DND-41 (cell line): ENCODE measurements at regions not wholly inside any gene's neighbourhood (a gene's known extent, or its start where the extent isn't known, plus 50 kb on each side); places are given as distances from the start of the nearest gene placed in this dataset.
A peak's percentile ranks its signal among the peaks of the same experiment; 100 is the strongest.

Experiments
- ATAC-seq: fragments of 200-7000 bp; cut with Tn5 transposase; 3 replicates; pipeline ENCODE4 v1.9.1; 2021; ENCODE audit warnings: low read depth; ENCODE audit not compliant: insufficient read depth
- DNase-seq: peaks from one replicate; pipeline ENCODE4 v3.0.0-alpha.2; 2020
- H2AFZ ChIP-seq: 2 replicates; pipeline ENCODE4 v1.6.0; 2012; ENCODE audit warnings: low read depth, low read length
- H3K27ac ChIP-seq: 2 replicates; pipeline ENCODE4 v1.5.1; 2012; ENCODE audit warnings: low read length, inconsistent platforms
- H3K27me3 ChIP-seq: fragments of 200-600 bp; sonication (generic); 2 replicates; pipeline ENCODE4 v1.6.0; 2012; ENCODE audit warnings: low read length, mild to moderate bottlenecking, inconsistent platforms; ENCODE audit not compliant: insufficient read depth, poor library complexity
- H3K36me3 ChIP-seq: 2 replicates; pipeline ENCODE4 v1.5.1; 2012; ENCODE audit warnings: low read length, inconsistent platforms; ENCODE audit not compliant: insufficient read depth
- H3K4me1 ChIP-seq: 2 replicates; pipeline ENCODE4 v1.5.1; 2012; ENCODE audit warnings: mild to moderate bottlenecking, low read length; ENCODE audit not compliant: insufficient read depth
- H3K4me2 ChIP-seq: 2 replicates; pipeline ENCODE4 v1.6.0; 2012; ENCODE audit warnings: mild to moderate bottlenecking, moderate library complexity, low read length, inconsistent platforms; ENCODE audit not compliant: insufficient read depth
- H3K4me3 ChIP-seq, 2 experiments: fragments of 200-600 bp in 1 of 2; shearing (Covaris generic) in 1 of 2; 2 replicates each; pipeline ENCODE4 v1.5.1; 2012 to 2016; ENCODE audit warnings: inconsistent platforms in 2 of 2, low read length in 2 of 2, mild to moderate bottlenecking in 2 of 2, low read depth in 1 of 2, moderate library complexity in 1 of 2
- H3K79me2 ChIP-seq: 2 replicates; pipeline ENCODE4 v1.6.0; 2012; ENCODE audit warnings: low read length, inconsistent platforms; ENCODE audit not compliant: insufficient read depth
- H3K9ac ChIP-seq: 2 replicates; pipeline ENCODE4 v1.6.0; 2012; ENCODE audit warnings: low read depth, mild to moderate bottlenecking, inconsistent platforms, low read length, moderate library complexity
- H3K9me3 ChIP-seq: 2 replicates; pipeline ENCODE4 v1.5.1; 2012; ENCODE audit warnings: low read length, moderate library complexity, mild to moderate bottlenecking, inconsistent platforms; ENCODE audit not compliant: insufficient read depth, severe bottlenecking
- H4K20me1 ChIP-seq: 2 replicates; pipeline ENCODE4 v1.6.0; 2012; ENCODE audit warnings: low read length; ENCODE audit not compliant: insufficient read depth
- EZH2 ChIP-seq: IDR thresholded peaks from 3 replicates; pipeline ENCODE4 v1.6.1; 2012; ENCODE audit warnings: borderline replicate concordance, low read depth, mild to moderate bottlenecking, moderate library complexity, low read length, inconsistent platforms; ENCODE audit not compliant: severe bottlenecking
- TF ChIP-seq, protein P1 (sequence below): IDR thresholded peaks from 2 replicates; pipeline ENCODE4 v1.5.1; 2012; ENCODE audit warnings: borderline replicate concordance, low read length, moderate library complexity, mild to moderate bottlenecking; ENCODE audit not compliant: poor library complexity, severe bottlenecking; ENCODE audit errors: extremely low read depth

DNA sequence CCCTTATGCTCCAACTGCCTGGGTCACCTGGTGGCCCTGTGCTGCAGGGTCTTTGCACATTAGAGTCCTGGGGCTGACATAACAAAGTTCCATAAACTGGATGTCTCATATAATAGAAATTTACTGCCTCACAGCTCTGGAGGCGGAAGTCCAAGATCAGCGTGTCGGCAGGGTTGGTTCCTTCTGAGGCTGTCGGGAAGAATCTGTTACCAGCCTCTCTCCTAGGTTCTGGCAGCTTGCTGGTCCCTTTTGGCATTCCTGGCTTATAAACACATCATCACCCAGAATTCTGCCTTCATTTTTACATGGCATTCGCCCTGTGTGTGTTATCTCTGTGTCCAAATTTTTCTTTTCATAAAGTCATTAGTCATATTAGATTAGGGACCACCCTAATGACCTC, 170.5 kb downstream of the NDUFA10 start:
- Histone ChIP-seq H2AFZ (no peak overlapping the region), H3K9me3 (peaks cover 13% of the 10 kb centered on the region), H3K4me2 (no peak overlapping the region), H3K27ac (peak overlapping the region; percentile 25), H3K27me3 (no peaks in the 10 kb centered on the region), H3K4me3 (no peak overlapping the region), H3K79me2 (no peaks in the 10 kb centered on the region), H3K9ac (no peak overlapping the region), H3K4me1 (peaks cover 18% of the 10 kb centered on the region), H4K20me1 (no peaks in the 10 kb centered on the region), H3K36me3 (no peaks in the 10 kb centered on the region)
- DNase-seq (no peak), ATAC-seq (no peak)
- TF ChIP-seq EZH2 = no peak
- TF ChIP-seq, protein P1, sequence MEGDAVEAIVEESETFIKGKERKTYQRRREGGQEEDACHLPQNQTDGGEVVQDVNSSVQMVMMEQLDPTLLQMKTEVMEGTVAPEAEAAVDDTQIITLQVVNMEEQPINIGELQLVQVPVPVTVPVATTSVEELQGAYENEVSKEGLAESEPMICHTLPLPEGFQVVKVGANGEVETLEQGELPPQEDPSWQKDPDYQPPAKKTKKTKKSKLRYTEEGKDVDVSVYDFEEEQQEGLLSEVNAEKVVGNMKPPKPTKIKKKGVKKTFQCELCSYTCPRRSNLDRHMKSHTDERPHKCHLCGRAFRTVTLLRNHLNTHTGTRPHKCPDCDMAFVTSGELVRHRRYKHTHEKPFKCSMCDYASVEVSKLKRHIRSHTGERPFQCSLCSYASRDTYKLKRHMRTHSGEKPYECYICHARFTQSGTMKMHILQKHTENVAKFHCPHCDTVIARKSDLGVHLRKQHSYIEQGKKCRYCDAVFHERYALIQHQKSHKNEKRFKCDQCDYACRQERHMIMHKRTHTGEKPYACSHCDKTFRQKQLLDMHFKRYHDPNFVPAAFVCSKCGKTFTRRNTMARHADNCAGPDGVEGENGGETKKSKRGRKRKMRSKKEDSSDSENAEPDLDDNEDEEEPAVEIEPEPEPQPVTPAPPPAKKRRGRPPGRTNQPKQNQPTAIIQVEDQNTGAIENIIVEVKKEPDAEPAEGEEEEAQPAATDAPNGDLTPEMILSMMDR = no peak

DNA sequence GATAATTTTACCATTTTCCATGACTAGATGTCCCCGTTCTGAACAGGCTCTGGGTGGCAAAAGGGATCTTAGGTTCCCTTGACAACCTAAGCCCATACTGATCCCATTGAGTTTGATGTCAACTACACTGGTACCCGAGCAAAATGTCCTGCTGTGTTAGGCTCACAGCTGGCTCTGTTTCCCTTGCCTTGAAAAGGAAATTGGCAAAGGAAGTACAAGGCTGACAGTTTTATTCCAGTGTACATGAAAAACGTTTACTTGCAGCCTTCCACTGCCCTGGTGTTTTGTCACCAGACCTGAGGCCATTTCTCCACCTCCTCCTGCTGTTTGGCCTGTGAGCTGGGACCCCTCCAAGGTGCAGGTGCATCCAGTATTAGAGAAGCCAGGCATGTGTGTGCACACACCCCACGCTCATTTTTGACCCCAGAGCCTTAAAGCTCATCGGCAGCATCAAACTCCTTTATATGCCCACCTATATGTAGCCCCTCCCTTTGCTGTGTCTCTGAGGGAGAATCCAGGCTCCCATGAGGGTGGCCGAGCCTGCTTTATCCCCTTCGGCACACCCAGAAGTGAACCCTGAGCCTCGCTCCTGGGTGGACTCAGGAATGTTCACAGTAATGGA, 171.3 kb downstream of the NDUFA10 start:
- TF ChIP-seq, protein P1 = no peak
- TF ChIP-seq EZH2 = no peak

DNA sequence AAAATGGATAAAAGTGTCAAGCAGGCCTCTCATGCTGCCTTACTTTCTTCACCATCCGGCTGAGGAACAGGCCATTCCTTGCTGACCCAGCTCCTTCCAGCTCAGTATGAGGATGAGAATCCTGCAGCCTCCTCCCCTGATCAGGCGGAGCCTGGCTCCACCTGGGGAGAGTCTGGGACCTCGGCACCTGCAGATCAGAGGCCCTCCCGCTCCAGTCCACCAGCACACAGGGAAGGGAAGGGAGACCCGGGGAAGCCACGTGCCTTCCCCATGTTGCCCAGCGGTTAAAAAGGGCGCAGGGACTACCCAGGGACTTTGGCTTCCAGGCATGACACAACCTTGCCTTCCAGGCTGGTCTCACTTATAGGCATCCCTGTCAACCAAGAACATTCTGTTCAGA, 172.0 kb downstream of the NDUFA10 start:
- ATAC-seq = no peak
- no peak overlapping the region for H3K9ac ChIP-seq
- TF ChIP-seq, protein P1 = no peak
- TF ChIP-seq EZH2 = no peak

More for the DNA sequence above, 171.3 kb downstream of the NDUFA10 start:
- DNase-seq (no peak), ATAC-seq (peak; percentile 48; the same call in 2 of the 3 replicates)
- Histone ChIP-seq H2AFZ (no peak overlapping the region), H3K4me1 (peaks cover 24% of the 10 kb centered on the region), H3K9me3 (peaks cover 13% of the 10 kb centered on the region), H3K9ac (no peak overlapping the region), H3K27ac (peak overlapping the region; percentile 25), H4K20me1 (no peaks in the 10 kb centered on the region), H3K27me3 (no peaks in the 10 kb centered on the region), H3K4me3 (no peak overlapping the region), H3K79me2 (no peaks in the 10 kb centered on the region), H3K36me3 (no peaks in the 10 kb centered on the region), H3K4me2 (no peak overlapping the region)

DNA sequence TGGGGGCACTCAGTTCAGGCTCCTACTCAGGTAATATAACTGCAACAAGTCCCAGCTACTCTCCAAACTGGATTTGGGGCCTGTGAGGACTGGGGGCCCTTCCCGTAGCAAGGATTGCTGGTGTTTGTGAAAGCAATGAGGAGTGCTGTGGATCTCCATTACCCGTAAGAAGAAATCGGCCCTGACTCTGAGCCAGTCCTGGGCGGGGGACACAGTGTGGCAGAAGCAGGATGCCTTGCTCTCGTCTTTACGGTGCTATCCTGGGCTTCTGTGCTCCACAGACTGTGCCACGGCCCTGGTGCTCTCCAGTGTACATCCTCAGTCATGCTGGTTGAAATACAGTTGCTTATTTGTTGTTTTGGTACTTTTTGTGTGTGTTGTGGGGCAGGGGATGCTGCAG, 172.9 kb downstream of the NDUFA10 start:
- H3K9ac ChIP-seq = no peak overlapping the region
- H3K4me3 ChIP-seq = no peak overlapping the region
- no peaks in the 10 kb centered on the region for H3K79me2 ChIP-seq
- no peak for DNase-seq
- peaks cover 13% of the 10 kb centered on the region for H3K9me3 ChIP-seq
- TF ChIP-seq, protein P1 = no peak
- no peak for TF ChIP-seq EZH2
- H3K27ac ChIP-seq = peak overlapping the region; percentile 9; the same call in 1 of the 2 replicates
- H4K20me1 ChIP-seq = no peaks in the 10 kb centered on the region
- H3K4me1 ChIP-seq = peaks cover 40% of the 10 kb centered on the region
- H3K4me2 ChIP-seq = no peak overlapping the region
- ATAC-seq = no peak
- no peaks in the 10 kb centered on the region for H3K27me3 ChIP-seq
- no peak overlapping the region for H2AFZ ChIP-seq
- H3K36me3 ChIP-seq = no peaks in the 10 kb centered on the region

More for the DNA sequence above, 172.0 kb downstream of the NDUFA10 start:
- no peak overlapping the region for H3K4me2 ChIP-seq
- DNase-seq = no peak
- peaks cover 13% of the 10 kb centered on the region for H3K9me3 ChIP-seq
- H2AFZ ChIP-seq = no peak overlapping the region
- peaks cover 31% of the 10 kb centered on the region for H3K4me1 ChIP-seq
- H3K79me2 ChIP-seq = no peaks in the 10 kb centered on the region
- H3K4me3 ChIP-seq = no peak overlapping the region
- H4K20me1 ChIP-seq = no peaks in the 10 kb centered on the region
- H3K27ac ChIP-seq = peak overlapping the region; percentile 29
- H3K36me3 ChIP-seq = no peaks in the 10 kb centered on the region
- no peaks in the 10 kb centered on the region for H3K27me3 ChIP-seq
